Mammary epithelial cell (primary cell): ENCODE measurements at regions not wholly inside any gene's neighbourhood (a gene's known extent, or its start where the extent isn't known, plus 50 kb on each side); places are given as distances from the start of the nearest gene placed in this dataset.

ENCODE experiments used
- EZH2 ChIP-seq: IDR thresholded peaks from 2 replicates; pipeline ENCODE4 v1.6.1; 2012; ENCODE audit warnings: low read length, inconsistent platforms, borderline replicate concordance
- TF ChIP-seq, protein P1 (sequence below), 2 donors: IDR thresholded peaks in 1 of 2; conservative IDR thresholded peaks in 1 of 2; 2 replicates each; pipeline ENCODE4 v1.5.1; 2011 to 2012; ENCODE audit warnings: inconsistent platforms in 2 of 2, low read length in 2 of 2, mild to moderate bottlenecking in 2 of 2, control low read depth in 1 of 2, low read depth in 1 of 2; ENCODE audit not compliant: insufficient read depth in 1 of 2; ENCODE audit errors: extremely low read depth in 1 of 2

DNA sequence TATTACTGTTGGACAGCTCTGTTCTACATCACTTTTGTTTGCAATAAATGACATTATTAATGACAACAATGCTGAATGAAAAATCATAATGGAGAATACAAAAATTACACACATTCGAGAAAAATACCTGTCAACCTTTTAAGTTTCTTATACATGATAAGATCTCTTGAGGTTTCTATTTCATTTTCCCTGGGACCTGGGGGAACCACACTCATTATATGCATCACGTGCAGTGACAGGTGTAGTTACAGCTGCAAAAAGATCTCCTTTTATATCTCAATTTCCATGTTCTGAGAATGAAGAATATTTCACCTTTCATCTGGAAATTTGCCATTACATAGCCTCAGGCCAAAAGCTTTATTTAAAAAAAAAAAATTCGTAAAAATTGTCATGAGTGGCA lies 1347.0 kb upstream of the AGA start:
- TF ChIP-seq, protein P1, sequence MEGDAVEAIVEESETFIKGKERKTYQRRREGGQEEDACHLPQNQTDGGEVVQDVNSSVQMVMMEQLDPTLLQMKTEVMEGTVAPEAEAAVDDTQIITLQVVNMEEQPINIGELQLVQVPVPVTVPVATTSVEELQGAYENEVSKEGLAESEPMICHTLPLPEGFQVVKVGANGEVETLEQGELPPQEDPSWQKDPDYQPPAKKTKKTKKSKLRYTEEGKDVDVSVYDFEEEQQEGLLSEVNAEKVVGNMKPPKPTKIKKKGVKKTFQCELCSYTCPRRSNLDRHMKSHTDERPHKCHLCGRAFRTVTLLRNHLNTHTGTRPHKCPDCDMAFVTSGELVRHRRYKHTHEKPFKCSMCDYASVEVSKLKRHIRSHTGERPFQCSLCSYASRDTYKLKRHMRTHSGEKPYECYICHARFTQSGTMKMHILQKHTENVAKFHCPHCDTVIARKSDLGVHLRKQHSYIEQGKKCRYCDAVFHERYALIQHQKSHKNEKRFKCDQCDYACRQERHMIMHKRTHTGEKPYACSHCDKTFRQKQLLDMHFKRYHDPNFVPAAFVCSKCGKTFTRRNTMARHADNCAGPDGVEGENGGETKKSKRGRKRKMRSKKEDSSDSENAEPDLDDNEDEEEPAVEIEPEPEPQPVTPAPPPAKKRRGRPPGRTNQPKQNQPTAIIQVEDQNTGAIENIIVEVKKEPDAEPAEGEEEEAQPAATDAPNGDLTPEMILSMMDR (conservative IDR thresholded peaks at IDR 0.05 in 1 of 2, IDR thresholded peaks at IDR 0.05 in 1 of 2; ENCODE audit: extremely low read depth in 1 of 2, insufficient read depth in 1 of 2, low read depth in 1 of 2, low read length in 2 of 2): no peak
- no peak for TF ChIP-seq EZH2
